Left renal pelvis (tissue), 4 donors: ENCODE measurements at regions not wholly inside any gene's neighbourhood (a gene's known extent, or its start where the extent isn't known, plus 50 kb on each side); places are given as distances from the start of the nearest gene placed in this dataset.
"Not testable (repeated sequence)": the region's sequence is repeated elsewhere in the genome, so short reads cannot be mapped to it uniquely, and the experiment has no call there.

Experiments used
- DNase-seq, 4 donors: peaks; one replicate each; pipeline ENCODE4 v3.0.0-alpha.2; 2013; ENCODE audit warnings: low read depth in 4 of 4, low spot score in 3 of 4

- no peak for DNase-seq
Measured at GRCh38 chr5:36521838-36522745, 84.3 kb upstream of the SLC1A3 start.

- no peak for DNase-seq
Measured at GRCh38 chr5:36522746-36523065, 83.7 kb upstream of the SLC1A3 start.

- no peak for DNase-seq
Measured at GRCh38 chr5:36523450-36523849, 83.0 kb upstream of the SLC1A3 start.

- DNase-seq = no peak
Measured at GRCh38 chr5:36523926-36524325, 82.5 kb upstream of the SLC1A3 start.

- no peak for DNase-seq
Measured at GRCh38 chr5:36526537-36526936, 79.9 kb upstream of the SLC1A3 start.

- no peak for DNase-seq
Measured at GRCh38 chr5:36528588-36528987, 77.8 kb upstream of the SLC1A3 start.

- DNase-seq = no peak
Measured at GRCh38 chr5:36529142-36529541, 77.3 kb upstream of the SLC1A3 start.

GRCh38 chr5:36530215-36530614 is 76.2 kb upstream of the SLC1A3 start:
- no peak for DNase-seq

- no peak for DNase-seq
Measured at GRCh38 chr5:36531401-36531800, 75.0 kb upstream of the SLC1A3 start.

- no peak for DNase-seq
Measured at GRCh38 chr5:36535378-36535777, 71.0 kb upstream of the SLC1A3 start.

GRCh38 chr5:36535859-36536615 is 70.4 kb upstream of the SLC1A3 start:
- DNase-seq = no peak

GRCh38 chr5:36536616-36537005 is 69.8 kb upstream of the SLC1A3 start:
- no peak for DNase-seq

- no peak for DNase-seq
Measured at GRCh38 chr5:36537724-36538123, 68.7 kb upstream of the SLC1A3 start.

GRCh38 chr5:36552651-36553393 is 53.6 kb upstream of the SLC1A3 start:
- DNase-seq = no peak

- DNase-seq = not testable (repeated sequence)
Measured at GRCh38 chr5:36555035-36555434, 51.4 kb upstream of the SLC1A3 start.
